ENCODE measurements at regions not wholly inside any gene's neighbourhood (a gene's known extent, or its start where the extent isn't known, plus 50 kb on each side); places are given as distances from the start of the nearest gene placed in this dataset.

DNA sequence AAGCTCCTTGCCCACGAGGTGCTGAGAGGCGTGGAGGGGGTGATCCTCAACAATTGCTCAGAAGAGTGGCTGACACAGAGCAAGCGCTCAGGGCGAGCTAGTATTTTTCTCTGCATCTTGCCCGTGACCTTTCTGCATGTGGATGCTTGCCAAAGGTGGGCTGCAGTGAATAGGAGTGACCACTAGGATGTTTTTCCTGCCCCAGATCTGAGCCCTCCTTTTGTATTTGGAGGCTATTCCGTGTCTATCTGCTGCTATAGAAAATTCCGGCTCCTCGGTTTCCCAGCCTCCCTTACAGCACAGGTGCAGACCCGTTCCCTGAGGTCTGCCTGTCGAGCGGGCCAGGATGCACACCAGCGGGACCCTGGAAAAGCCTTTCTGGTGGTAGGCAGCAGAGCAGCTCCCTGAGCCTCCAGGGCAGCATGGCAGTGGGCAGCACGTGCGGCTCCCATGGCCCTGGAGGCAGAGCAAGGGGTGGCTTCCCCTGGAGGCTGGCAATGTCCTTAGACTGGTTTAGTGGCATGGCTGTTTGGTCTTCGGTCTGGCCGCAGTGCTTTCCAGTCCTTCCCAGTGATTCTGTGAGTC lies 145.1 kb upstream of the PCBD1 start:
- no peak for TF ChIP-seq POLR2A (IDR thresholded peaks at IDR 0.05)
- no peak for TF ChIP-seq CTCF (IDR thresholded peaks at IDR 0.05)
